ENCODE measurements at regions not wholly inside any gene's neighbourhood (a gene's known extent, or its start where the extent isn't known, plus 50 kb on each side); places are given as distances from the start of the nearest gene placed in this dataset.
"Not testable (repeated sequence)": the region's sequence is repeated elsewhere in the genome, so short reads cannot be mapped to it uniquely, and the experiment has no call there.

GRCh38 chr14:43147485-43147884, 1359.6 kb downstream of the FSCB start:
- DNase-seq: no peak

- peak; percentile 1 for DNase-seq
These were observed 1361.7 kb downstream of the FSCB start for GRCh38 chr14:43145361-43145760.

GRCh38 chr14:43143106-43143505, 1364.0 kb downstream of the FSCB start:
- no peak for DNase-seq

DNA sequence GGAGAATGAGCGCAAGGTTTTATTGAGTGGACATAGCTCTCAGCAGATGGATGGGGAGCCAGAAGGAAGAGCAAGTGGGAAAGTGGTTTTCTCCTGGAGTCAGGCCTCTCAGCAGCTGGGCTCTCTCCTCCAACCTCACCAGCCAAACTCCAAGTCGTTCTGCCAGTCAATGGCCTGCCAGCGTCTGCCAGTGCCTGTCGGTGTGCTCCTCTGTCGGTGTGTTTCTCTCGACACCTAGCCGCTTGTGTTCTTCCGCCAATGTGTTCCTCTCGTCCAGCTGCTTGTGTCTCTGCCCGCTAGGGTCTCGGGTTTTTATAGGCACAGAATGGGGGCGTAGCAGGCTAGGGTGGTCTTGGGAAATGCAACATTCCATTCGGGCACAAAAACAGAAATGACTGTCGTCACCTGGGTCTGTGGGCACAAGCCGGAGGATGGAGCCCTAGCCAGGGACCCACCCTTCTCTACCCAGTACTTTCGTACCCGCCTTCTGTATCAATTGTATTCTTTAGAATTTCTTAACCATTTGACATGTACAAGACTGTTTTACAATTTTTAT, 1365.4 kb downstream of the FSCB start:
- no peak for DNase-seq

DNA sequence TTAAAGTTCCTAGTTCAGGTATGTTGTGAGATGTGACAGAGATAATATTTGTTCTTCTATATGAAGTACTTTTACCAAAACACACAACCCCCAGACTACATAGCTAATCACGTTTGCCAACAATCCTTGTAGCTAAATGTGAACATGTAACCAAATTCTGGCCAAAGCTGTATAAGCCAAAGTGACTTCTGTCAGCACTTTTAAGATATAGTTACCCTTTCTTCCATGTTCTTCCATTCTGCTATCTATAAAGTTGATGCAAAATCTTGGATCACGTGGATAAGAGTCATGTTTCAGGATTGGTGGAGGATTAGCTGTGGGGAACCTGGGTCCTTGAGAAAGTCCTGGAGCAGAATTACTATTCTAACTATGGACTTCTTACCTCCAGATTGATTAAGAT, 1366.6 kb downstream of the FSCB start:
- no peak for DNase-seq

GRCh38 chr14:43135877-43136411, 1371.1 kb downstream of the FSCB start:
- no peak for DNase-seq

- DNase-seq: no peak
These were observed 1374.6 kb downstream of the FSCB start for GRCh38 chr14:43132441-43132840.

GRCh38 chr14:43128429-43128828, 1378.7 kb downstream of the FSCB start:
- DNase-seq: not testable (repeated sequence)

DNA sequence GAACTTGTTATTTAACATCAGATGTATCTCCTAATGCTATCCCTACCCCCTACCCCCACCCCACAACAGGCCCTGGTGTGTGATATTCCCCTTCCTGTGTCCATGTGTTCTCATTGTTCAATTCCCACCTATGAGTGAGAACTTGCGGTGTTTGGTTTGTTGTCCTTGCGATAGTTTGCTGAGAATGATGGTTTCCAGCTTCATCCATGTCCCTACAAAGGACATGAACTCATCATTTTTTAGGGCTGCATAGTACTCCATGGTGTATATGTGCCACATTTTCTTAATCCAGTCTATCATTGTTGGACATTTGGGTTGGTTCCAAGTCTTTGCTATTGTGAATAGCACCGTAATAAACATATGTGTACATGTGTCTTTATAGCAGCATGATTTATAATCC, 1379.2 kb downstream of the FSCB start:
- not testable (repeated sequence) for DNase-seq

GRCh38 chr14:43123544-43123943, 1383.5 kb downstream of the FSCB start:
- DNase-seq: no peak

GRCh38 chr14:43119672-43120071, 1387.4 kb downstream of the FSCB start:
- DNase-seq: no peak

- DNase-seq: no peak
These were observed 1390.7 kb downstream of the FSCB start for GRCh38 chr14:43116341-43116740.

DNA sequence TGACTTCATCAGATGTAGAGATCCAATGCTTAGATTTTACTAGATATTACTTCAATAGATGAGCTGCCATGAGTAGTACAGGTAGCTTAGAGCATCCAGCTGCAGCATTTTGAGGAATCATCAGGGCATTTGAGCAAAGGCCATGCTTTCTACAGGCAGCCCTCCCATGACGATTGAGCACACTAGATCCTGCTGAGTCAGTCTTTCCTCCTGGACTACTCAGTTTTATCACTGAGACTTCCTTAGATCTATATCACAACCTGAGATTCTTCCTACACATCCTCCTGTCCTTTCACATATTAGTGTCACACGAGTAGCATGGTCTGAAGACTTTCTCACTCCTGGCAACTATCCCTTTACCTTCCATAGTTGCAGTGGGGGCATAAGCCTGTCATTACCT, 1401.8 kb downstream of the FSCB start:
- DNase-seq: no peak

DNA sequence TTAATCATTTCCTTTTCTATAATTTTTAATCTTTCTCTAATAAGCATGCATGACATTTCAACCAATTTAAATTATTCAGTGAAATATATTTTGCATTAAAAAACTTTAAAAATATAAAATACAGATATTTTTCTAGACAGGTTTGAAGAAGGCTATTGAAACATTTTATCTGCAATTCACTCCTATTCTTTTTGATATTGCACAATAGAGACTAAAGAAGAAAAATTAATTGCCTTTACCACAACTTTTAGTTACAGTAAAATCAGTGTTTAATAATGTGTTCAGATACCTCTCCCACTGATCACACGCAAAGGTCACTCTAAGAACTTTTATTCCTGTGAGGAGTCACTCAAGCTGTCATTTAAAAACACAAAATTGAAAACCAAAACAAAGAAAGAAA, 1416.7 kb downstream of the FSCB start:
- no peak for DNase-seq

DNA sequence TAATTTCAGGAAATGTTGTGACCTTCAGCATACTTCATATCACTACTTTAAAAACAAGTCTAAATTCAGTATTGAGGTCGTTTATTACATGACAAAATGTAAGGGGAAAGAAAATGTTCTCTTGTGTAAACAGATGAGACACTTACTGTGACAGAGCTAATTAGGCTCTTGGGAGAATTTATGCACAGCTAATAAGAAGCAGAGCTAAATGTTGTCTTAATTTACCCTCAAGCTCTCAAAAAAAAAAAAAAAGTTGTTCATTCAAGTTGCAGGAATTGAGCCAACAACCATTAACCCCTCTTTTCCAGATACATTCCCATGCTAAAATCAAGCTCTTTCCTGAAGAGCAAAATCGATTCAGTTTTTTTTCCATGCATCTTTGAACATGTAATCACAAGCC, 1419.4 kb downstream of the FSCB start:
- no peak for DNase-seq

DNA sequence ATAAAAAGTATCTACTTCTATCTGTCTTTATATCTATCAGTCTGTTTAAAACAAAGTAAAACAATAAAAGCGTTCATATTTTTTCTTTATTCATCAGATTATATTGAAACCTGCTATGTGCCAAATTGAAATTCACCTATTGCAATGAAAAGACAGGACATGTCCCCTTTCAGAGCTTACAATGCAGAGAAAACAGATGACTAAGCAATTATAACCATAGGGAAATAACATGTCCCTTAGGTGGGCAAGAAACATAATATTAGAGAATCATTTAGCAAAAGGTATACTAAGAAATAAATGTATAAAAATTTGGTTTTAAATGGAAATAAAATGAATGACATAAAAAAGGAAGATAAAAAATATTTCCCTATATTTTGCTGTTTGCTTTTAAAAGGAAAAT, 1421.3 kb downstream of the FSCB start:
- no peak for DNase-seq

- not testable (repeated sequence) for DNase-seq
These were observed 1439.7 kb downstream of the FSCB start for GRCh38 chr14:43067372-43067771.

DNA sequence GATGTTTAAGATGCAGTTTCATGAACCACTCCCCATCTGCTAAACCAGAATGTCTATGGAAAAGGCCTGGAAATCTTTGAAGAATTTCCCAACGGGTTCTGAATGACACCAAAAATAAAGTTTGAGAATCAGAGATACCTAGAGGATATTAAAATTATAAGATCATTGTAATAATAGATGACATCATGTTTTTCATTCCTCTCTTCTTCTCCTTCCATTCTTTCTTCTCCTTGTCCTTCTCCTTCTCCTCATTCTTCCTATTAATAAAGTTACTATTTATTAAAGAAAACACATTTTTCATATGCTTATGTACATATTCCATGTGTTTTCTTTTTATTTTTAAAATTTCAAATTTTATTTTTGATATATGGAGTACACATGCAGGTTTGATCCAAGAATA, 1449.4 kb downstream of the LRFN5 start:
- DNase-seq: no peak

- no peak for DNase-seq
These were observed 1446.2 kb downstream of the LRFN5 start for GRCh38 chr14:43052897-43053296.

DNA sequence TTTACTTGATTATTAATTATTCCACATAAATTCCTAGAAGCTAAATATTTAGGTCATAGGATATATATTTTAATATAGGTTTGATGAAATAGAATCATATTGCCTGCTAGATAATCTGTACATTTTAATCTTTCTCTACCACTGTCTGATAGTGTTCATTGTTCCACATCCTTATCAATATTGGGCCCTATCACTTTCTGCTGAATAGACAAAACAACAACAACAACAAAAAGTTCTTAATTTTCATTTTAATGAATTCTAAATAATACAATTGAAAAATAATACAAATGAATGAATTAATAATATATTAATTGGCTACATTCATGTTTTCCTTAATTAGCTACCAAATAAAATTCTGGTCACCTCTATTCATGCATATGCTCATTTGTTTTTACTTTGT, 1437.2 kb downstream of the LRFN5 start:
- no peak for DNase-seq

- DNase-seq: no peak
These were observed 1435.7 kb downstream of the LRFN5 start for GRCh38 chr14:43042408-43042807.

- DNase-seq: no peak
These were observed 1435.3 kb downstream of the LRFN5 start for GRCh38 chr14:43041976-43042375.

GRCh38 chr14:43041207-43041606, 1434.5 kb downstream of the LRFN5 start:
- DNase-seq: no peak

- no peak for DNase-seq
These were observed 1433.2 kb downstream of the LRFN5 start for GRCh38 chr14:43039881-43040280.

DNA sequence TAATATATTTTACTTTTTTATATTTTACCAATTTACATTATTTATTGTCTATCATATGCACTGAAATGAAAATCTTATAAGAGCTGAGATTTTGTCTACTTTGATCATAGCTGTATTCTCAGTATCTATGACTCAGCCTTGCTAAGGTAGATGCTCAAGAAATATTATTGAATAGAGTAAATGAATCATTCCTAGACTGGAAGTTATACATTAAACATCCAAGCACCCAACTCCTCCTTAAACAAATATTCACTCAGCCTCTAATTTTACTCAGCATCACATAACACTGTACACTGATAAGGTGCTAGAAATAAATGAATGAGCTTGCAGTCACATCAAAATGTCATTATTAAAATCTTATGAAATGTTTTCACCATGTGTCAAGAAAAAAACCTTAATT, 1424.9 kb downstream of the LRFN5 start:
- no peak for DNase-seq
